CD4-positive, alpha-beta T cell treated with Interleukin-2 at 100 ng/mL for 4 hours (primary cell): ENCODE measurements at regions not wholly inside any gene's neighbourhood (a gene's known extent, or its start where the extent isn't known, plus 50 kb on each side); places are given as distances from the start of the nearest gene placed in this dataset.

Experiments
- DNase-seq: peaks from one replicate; pipeline ENCODE4 v3.0.0-alpha.2; 2020; ENCODE audit warnings: low spot score

- no peak for DNase-seq
These were observed 211.9 kb downstream of the HRH4 start for GRCh38 chr18:24672165-24672941.

GRCh38 chr18:24674200-24674599, 213.8 kb downstream of the HRH4 start:
- no peak for DNase-seq

- DNase-seq, result no peak
These were observed 214.2 kb downstream of the HRH4 start for GRCh38 chr18:24674605-24675004.

- DNase-seq, result no peak
These were observed 216.6 kb downstream of the HRH4 start for GRCh38 chr18:24677011-24677410.

GRCh38 chr18:24678107-24678506, 217.7 kb downstream of the HRH4 start:
- no peak for DNase-seq

GRCh38 chr18:24678626-24679025, 218.2 kb downstream of the HRH4 start:
- no peak for DNase-seq

- DNase-seq, result no peak
These were observed 218.6 kb downstream of the HRH4 start for GRCh38 chr18:24679062-24679461.

GRCh38 chr18:24683925-24684324, 223.5 kb downstream of the HRH4 start:
- no peak for DNase-seq

GRCh38 chr18:24685254-24685959, 225.0 kb downstream of the HRH4 start:
- DNase-seq, result no peak

- DNase-seq, result no peak
These were observed 234.7 kb downstream of the HRH4 start for GRCh38 chr18:24695168-24695567.

GRCh38 chr18:24702001-24702515, 241.6 kb downstream of the HRH4 start:
- DNase-seq, result no peak

- no peak for DNase-seq
These were observed 242.9 kb downstream of the HRH4 start for GRCh38 chr18:24703316-24703715.

GRCh38 chr18:24704946-24705630, 244.7 kb downstream of the HRH4 start:
- no peak for DNase-seq

GRCh38 chr18:24710474-24710873, 250.0 kb downstream of the HRH4 start:
- no peak for DNase-seq

GRCh38 chr18:24719791-24720190, 259.4 kb downstream of the HRH4 start:
- no peak for DNase-seq

- DNase-seq, result no peak
These were observed 261.0 kb downstream of the HRH4 start for GRCh38 chr18:24721388-24721787.

- DNase-seq, result no peak
These were observed 265.4 kb downstream of the HRH4 start for GRCh38 chr18:24725644-24726415.

GRCh38 chr18:24726727-24727492, 266.5 kb downstream of the HRH4 start:
- DNase-seq, result peak; percentile 46

- no peak for DNase-seq
These were observed 267.2 kb downstream of the HRH4 start for GRCh38 chr18:24727685-24728084.

- no peak for DNase-seq
These were observed 270.7 kb downstream of the HRH4 start for GRCh38 chr18:24731158-24731557.

- DNase-seq, result no peak
These were observed 271.5 kb downstream of the HRH4 start for GRCh38 chr18:24731981-24732380.
